AG04449 (cell line): ENCODE measurements at regions not wholly inside any gene's neighbourhood (a gene's known extent, or its start where the extent isn't known, plus 50 kb on each side); places are given as distances from the start of the nearest gene placed in this dataset.

Experiments used
- CTCF ChIA-PET: fragments of 350-600 bp; formaldehyde crosslinking; extraction: SDS; loops from one replicate; lab custom pipeline; 2021; ENCODE audit warnings: antibody characterized with exemption; lab: Yijun Ruan, JAX
- POLR2A ChIA-PET: fragments of 400-600, 350-600 bp; formaldehyde crosslinking; extraction: SDS; loops from one replicate; lab custom pipeline; 2020; ENCODE audit warnings: antibody characterized with exemption, inconsistent platforms; lab: Yijun Ruan, JAX
- DNase-seq: peaks from one replicate; pipeline ENCODE4 v3.0.0-alpha.2; 2010; ENCODE audit warnings: low read depth, low spot score
- H3K4me3 ChIP-seq: 2 replicates; pipeline ENCODE4 v1.5.1; 2011; ENCODE audit warnings: low read depth, mild to moderate bottlenecking, control low read depth, low read length
- CTCF ChIP-seq: IDR thresholded peaks from one replicate; pipeline ENCODE4 v1.5.1; 2011; ENCODE audit warnings: mild to moderate bottlenecking, moderate library complexity, low read length, control low read depth, inconsistent platforms; ENCODE audit not compliant: insufficient read depth; ENCODE audit errors: missing control alignments

GRCh38 chr12:84054811-84055210, 857.8 kb downstream of the SLC6A15 start:
- ChIA-PET CTCF (no interaction called here), POLR2A (no interaction called here)
- no peak for TF ChIP-seq CTCF
- no peak overlapping the region for H3K4me3 ChIP-seq
- no peak for DNase-seq

- ChIA-PET POLR2A (no interaction called here), CTCF (no interaction called here)
- no peak for DNase-seq
Measured at GRCh38 chr12:84047881-84048280, 864.7 kb downstream of the SLC6A15 start.

GRCh38 chr12:84046859-84047258, 865.7 kb downstream of the SLC6A15 start:
- POLR2A ChIA-PET: no interaction called here
- TF ChIP-seq CTCF: no peak
- no peak for DNase-seq
- no peak overlapping the region for H3K4me3 ChIP-seq
- CTCF ChIA-PET: no interaction called here

More at GRCh38 chr12:84047881-84048280, 864.7 kb downstream of the SLC6A15 start:
- TF ChIP-seq CTCF: no peak
- H3K4me3 ChIP-seq: no peak overlapping the region

- H3K4me3 ChIP-seq: no peak overlapping the region
- POLR2A ChIA-PET: no interaction called here
- no peak for TF ChIP-seq CTCF
- CTCF ChIA-PET: no interaction called here
- no peak for DNase-seq
Measured at GRCh38 chr12:84043355-84043754, 869.2 kb downstream of the SLC6A15 start.

- POLR2A ChIA-PET: no interaction called here
- CTCF ChIA-PET: no interaction called here
Measured at GRCh38 chr12:84038242-84038641, 874.4 kb downstream of the SLC6A15 start.

GRCh38 chr12:84036912-84037311, 875.7 kb downstream of the SLC6A15 start:
- DNase-seq: no peak
- no peak for TF ChIP-seq CTCF
- ChIA-PET POLR2A (no interaction called here), CTCF (no interaction called here)
- no peak overlapping the region for H3K4me3 ChIP-seq

More at GRCh38 chr12:84038242-84038641, 874.4 kb downstream of the SLC6A15 start:
- TF ChIP-seq CTCF: no peak
- no peak for DNase-seq
- H3K4me3 ChIP-seq: no peak overlapping the region
